Superior temporal gyrus (tissue), 1 donor: ENCODE measurements at regions not wholly inside any gene's neighbourhood (a gene's known extent, or its start where the extent isn't known, plus 50 kb on each side); places are given as distances from the start of the nearest gene placed in this dataset.
A peak's percentile ranks its signal among the peaks of the same experiment; 100 is the strongest.

ENCODE experiments used
- DNase-seq: peaks from one replicate; pipeline ENCODE4 v3.0.0-alpha.2; 2016; ENCODE audit errors: extremely low spot score

DNA sequence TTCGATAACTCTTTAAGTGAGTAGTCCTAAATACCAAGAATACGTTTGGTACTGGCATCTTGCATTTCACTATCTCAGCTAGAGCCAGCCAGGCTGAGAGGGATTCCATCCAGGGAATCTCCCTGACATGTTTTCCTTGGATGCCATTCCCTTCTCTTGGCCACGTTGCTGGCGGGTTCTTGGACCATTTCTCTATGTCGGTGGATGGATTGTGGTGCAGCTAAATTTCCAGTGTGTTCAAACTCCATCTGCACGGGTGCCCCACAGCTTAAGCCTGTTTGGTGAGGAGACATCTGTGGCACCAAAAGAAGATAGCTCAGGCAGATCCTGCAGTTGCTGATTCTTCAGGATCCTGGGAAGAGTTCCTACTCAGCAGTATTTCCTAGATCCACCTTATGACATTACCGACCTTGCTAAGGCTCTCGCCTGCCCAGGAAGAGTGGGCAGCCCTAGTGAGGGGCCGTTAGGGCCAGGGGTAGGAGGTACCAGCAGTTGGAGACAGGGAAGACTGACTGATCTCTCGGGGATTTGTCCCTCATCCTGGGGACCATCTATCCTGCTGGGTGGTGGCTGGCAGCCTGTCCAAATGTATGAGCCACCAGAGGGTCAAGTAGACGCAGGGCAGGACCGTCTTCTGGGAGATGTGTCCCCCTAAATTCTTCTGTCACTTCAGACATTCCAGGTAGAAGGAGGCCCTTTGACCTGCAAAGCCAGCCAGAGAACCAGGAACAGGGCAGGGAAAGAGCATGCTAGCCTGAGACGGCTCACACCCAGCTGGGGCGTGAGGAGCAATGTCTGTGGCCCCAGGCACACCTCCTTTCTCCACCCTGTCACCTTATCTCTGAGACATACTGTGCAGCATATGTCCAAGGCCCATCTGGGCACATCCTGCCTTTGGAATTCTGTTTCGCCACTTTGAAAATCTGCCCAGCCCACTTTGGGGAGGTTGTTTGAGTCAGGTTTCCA is 72.6 kb upstream of the CAPRIN2 start:
- no peak for DNase-seq

DNA sequence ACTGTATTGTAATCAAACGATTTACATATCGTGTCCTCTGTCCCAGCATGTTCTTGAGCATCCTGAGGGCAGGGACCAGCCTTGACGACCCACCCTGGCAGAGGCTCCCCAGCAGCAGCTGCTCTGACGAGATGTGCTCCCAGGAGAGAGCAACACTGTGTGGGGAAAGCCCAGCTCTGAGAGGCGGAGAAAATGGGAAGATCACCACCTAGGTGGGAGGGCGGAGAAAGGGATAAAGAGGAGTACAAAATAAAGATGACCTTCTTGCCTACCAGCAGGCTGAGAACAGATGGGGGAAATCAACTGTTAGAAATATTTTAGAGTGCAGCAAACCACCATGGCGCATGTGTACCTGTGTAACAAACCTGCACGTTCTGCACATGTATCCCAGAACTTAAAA is 71.5 kb upstream of the CAPRIN2 start:
- no peak for DNase-seq

GRCh38 chr12:30825341-30825740 is 70.6 kb upstream of the CAPRIN2 start:
- DNase-seq: no peak

DNA sequence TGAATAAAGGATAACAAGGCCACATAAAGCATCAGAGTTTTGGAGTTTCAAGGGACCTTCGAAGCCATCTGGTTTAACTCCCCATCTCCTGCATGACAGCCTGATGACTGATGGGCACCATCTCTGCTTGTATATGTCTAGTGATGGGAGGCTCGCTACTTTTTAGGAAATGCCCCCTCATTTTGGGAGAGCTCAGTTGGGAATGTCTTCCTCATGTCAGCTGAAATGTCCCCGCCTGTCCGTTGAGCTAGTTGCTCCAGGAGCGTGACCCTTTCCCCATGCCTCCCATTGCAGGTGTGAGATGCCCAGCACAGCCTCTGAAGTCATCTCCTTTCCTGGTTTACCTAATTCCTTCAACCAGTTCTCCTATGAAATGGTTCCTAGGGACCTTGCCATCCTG is 69.6 kb upstream of the CAPRIN2 start:
- no peak for DNase-seq

DNA sequence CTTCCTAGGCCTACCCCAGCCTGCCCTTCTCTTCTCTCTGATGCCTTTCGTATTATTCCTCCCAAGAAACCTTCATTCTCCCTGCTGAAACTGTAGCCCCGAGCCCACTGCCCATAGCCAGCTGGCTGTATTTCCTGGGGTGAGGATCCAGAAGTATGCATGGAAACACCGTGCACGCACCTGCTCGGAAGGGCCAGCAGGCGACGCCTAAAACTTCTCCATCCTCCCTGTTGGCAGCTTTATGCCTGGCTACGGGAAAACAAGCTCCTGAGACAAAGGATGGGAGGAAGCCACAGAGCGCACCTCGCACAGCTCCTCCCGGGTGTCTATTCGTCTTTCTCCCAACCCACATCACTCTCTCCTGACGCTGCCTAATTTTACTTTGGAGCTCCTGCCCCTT is 69.0 kb upstream of the CAPRIN2 start:
- no peak for DNase-seq

- DNase-seq: no peak
Measured at GRCh38 chr12:30823156-30823699, 68.5 kb upstream of the CAPRIN2 start.

- DNase-seq: peak; percentile 64
Measured at GRCh38 chr12:30822385-30823155, 67.8 kb upstream of the CAPRIN2 start.

- no peak for DNase-seq
Measured at GRCh38 chr12:30820406-30820946, 65.7 kb upstream of the CAPRIN2 start.

GRCh38 chr12:30818562-30818961 is 63.8 kb upstream of the CAPRIN2 start:
- no peak for DNase-seq

- DNase-seq: no peak
Measured at GRCh38 chr12:30816742-30817465, 62.2 kb upstream of the CAPRIN2 start.

GRCh38 chr12:30814295-30814655 is 59.5 kb upstream of the CAPRIN2 start:
- no peak for DNase-seq

GRCh38 chr12:30813525-30814294 is 59.0 kb upstream of the CAPRIN2 start:
- no peak for DNase-seq

DNA sequence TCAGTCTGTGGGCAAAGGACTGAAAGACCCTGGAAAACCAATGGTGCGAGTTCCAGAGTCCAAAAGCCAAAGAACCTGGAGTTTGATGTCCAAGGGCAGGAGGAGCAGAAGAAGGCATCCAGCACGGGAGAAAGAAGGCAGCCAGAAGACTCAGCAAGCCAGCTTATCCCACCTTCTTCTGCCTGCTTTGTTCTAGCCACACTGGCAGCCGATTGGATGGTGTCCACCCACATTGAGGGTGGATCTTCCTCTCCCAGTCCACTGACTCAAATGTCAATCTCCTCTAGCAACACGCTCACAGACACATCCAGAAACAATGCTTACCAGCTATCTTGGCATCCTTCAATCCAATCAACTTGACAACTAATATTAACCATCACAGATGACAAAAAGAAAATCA is 57.2 kb upstream of the CAPRIN2 start:
- DNase-seq: no peak

- DNase-seq: no peak
Measured at GRCh38 chr12:30810918-30811317, 56.2 kb upstream of the CAPRIN2 start.

DNA sequence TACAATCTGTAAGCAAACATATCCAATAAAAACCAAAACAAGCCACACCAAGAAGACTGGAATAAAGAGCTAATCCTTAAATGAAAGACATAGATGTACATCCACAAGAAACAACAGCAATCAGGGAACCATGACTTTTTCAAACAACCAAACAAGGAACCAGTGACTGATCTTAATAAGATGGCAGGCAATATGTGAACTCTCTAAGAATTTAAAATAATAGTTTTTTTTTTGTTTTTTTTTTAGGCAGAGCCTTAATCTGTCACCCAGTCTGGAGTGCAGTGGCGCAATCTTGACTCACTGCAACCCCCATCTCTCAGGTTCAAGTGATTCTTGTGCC is 52.9 kb upstream of the CAPRIN2 start:
- no peak for DNase-seq

- DNase-seq: peak; percentile 78
Measured at GRCh38 chr12:30806989-30807694, 52.4 kb upstream of the CAPRIN2 start.

DNA sequence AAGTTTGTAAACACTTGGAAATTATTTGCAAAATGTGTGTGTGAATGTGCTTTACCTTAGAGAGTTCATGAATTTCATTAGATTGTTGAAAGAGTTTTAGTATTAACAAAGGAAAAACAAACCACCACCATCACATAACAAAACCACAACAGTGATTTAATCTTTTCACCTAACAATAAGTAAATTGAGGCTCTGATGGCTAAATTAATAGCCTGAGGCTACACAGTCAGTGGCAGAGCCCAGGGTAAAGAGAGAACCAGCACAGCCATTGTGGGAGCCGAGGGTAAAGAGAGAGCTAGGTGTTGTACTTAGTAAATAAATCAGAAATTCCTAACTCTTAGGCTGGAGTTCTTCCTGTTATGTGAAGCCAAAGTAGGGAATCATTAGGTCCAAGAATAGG is 51.2 kb upstream of the CAPRIN2 start:
- no peak for DNase-seq
